NCI-H2029 (cell line): ENCODE measurements at regions not wholly inside any gene's neighbourhood (a gene's known extent, or its start where the extent isn't known, plus 50 kb on each side); places are given as distances from the start of the nearest gene placed in this dataset.
"Not testable (repeated sequence)": the region's sequence is repeated elsewhere in the genome, so short reads cannot be mapped to it uniquely, and the experiment has no call there.

ENCODE experiments used
- DNase-seq: peaks from one replicate; lab custom pipeline; 2025; lab: John Stamatoyannopoulos, UW

GRCh38 chr13:55981381-55981780, 1159.3 kb upstream of the PRR20A start:
- DNase-seq: no peak

- DNase-seq: not testable (repeated sequence)
Observed at GRCh38 chr13:55984026-55984425, 1156.7 kb upstream of the PRR20A start.

- no peak for DNase-seq
Observed at GRCh38 chr13:55990631-55991030, 1150.1 kb upstream of the PRR20A start.

GRCh38 chr13:55991666-55992065, 1149.1 kb upstream of the PRR20A start:
- no peak for DNase-seq

GRCh38 chr13:55992145-55992544, 1148.6 kb upstream of the PRR20A start:
- no peak for DNase-seq

- DNase-seq: no peak
Observed at GRCh38 chr13:55999709-56000108, 1141.0 kb upstream of the PRR20A start.

- DNase-seq: no peak
Observed at GRCh38 chr13:56009418-56009817, 1131.3 kb upstream of the PRR20A start.

- no peak for DNase-seq
Observed at GRCh38 chr13:56012644-56013043, 1128.1 kb upstream of the PRR20A start.

GRCh38 chr13:56015919-56016318, 1124.8 kb upstream of the PRR20A start:
- no peak for DNase-seq

GRCh38 chr13:56019606-56020005, 1121.1 kb upstream of the PRR20A start:
- DNase-seq: no peak

GRCh38 chr13:56020425-56020824, 1120.3 kb upstream of the PRR20A start:
- no peak for DNase-seq

- DNase-seq: no peak
Observed at GRCh38 chr13:56039992-56040391, 1100.7 kb upstream of the PRR20A start.

GRCh38 chr13:56066321-56066720, 1074.4 kb upstream of the PRR20A start:
- DNase-seq: no peak

GRCh38 chr13:56102641-56103040, 1038.1 kb upstream of the PRR20A start:
- DNase-seq: no peak

- no peak for DNase-seq
Observed at GRCh38 chr13:56110751-56111150, 1030.0 kb upstream of the PRR20A start.

- DNase-seq: no peak
Observed at GRCh38 chr13:56134524-56134923, 1006.2 kb upstream of the PRR20A start.

- DNase-seq: no peak
Observed at GRCh38 chr13:56166864-56167263, 973.9 kb upstream of the PRR20A start.

GRCh38 chr13:56168581-56168980, 972.1 kb upstream of the PRR20A start:
- no peak for DNase-seq

- no peak for DNase-seq
Observed at GRCh38 chr13:56173346-56173745, 967.4 kb upstream of the PRR20A start.

GRCh38 chr13:56182598-56182997, 958.1 kb upstream of the PRR20A start:
- DNase-seq: no peak

GRCh38 chr13:56187331-56187730, 953.4 kb upstream of the PRR20A start:
- no peak for DNase-seq

GRCh38 chr13:56188582-56188981, 952.1 kb upstream of the PRR20A start:
- DNase-seq: not testable (repeated sequence)

GRCh38 chr13:56189439-56189838, 951.3 kb upstream of the PRR20A start:
- no peak for DNase-seq

- DNase-seq: no peak
Observed at GRCh38 chr13:56189978-56190377, 950.7 kb upstream of the PRR20A start.

- DNase-seq: no peak
Observed at GRCh38 chr13:56198350-56198749, 942.4 kb upstream of the PRR20A start.
